GM21737 (cell line): ENCODE measurements at regions not wholly inside any gene's neighbourhood (a gene's known extent, or its start where the extent isn't known, plus 50 kb on each side); places are given as distances from the start of the nearest gene placed in this dataset.

ENCODE experiments used
- ATAC-seq: cut with Tn5 transposase; IDR thresholded peaks from one replicate; pipeline ENCODE4 v1.9.1; 2021; ENCODE audit warnings: mild to moderate bottlenecking, moderate library complexity; ENCODE audit not compliant: unreplicated experiment

DNA sequence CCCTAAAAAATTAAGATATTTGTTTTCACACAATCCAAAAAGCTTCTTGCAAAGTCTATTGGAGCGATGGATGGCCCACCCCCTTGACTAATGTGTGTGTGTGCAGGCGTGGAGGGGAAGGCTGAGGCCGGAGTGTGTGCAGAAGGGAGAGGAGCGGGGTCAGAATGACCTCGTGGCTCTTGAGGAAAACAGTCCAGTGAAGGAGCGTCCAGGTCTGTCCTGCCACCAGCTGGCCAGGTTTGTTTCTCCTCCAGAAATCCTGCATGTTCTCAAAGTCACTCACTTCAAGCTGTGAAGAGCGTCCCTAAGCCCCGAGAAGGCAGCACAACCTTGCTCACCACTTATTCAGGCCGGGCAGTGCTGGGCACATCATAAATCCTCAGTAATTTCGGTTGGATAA, 69.5 kb upstream of the SSX2IP start:
- no peak for ATAC-seq

DNA sequence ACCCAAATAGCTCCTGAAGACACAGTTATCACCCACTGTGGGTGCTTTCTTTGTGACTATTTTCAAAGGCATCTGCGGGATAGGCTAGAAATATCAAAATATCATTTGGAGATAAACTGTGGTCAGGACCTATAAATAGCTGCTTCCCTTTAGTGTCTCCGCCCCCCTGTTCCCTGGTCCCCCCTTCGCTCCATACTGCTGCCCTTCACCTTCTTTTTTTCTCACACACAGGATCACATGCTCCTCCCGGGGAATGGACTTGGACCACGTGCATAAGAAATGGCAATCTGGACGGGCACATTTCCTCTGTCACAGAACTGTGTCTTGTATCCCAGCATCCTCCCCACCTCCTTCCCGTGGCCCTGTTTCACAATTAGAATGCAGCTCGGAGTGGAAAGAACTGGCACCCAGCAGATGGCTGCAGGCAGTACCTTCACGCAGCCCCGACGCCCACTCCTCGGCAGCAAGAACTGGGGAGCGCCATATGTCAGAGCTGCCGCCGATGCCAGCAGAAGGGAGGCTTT, 68.8 kb upstream of the SSX2IP start:
- ATAC-seq = no peak

- ATAC-seq = no peak
These were observed 68.2 kb upstream of the SSX2IP start for GRCh38 chr1:84758476-84758875.

GRCh38 chr1:84757301-84757700, 67.0 kb upstream of the SSX2IP start:
- no peak for ATAC-seq

GRCh38 chr1:84756455-84757082, 66.3 kb upstream of the SSX2IP start:
- ATAC-seq = no peak

GRCh38 chr1:84756001-84756400, 65.7 kb upstream of the SSX2IP start:
- ATAC-seq = no peak

DNA sequence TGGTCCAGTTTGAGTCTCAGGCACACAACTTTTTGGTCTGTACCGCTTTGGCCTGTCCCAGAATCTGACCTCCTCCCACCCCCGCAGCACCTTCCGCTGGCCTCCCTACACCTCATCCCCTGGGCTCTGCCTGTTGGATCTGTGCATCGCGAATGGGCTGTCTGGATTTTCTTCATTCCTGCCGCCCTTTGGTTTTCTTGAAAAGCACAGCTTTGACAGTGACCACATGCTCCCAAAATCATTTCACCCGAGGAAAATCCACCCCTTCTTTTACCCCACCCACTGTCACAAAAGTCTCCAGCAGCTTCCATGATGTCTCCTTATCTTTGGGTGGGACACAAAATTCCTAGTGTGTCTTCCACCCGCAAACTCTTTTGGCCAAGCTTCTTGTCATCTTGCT, 65.0 kb upstream of the SSX2IP start:
- no peak for ATAC-seq

DNA sequence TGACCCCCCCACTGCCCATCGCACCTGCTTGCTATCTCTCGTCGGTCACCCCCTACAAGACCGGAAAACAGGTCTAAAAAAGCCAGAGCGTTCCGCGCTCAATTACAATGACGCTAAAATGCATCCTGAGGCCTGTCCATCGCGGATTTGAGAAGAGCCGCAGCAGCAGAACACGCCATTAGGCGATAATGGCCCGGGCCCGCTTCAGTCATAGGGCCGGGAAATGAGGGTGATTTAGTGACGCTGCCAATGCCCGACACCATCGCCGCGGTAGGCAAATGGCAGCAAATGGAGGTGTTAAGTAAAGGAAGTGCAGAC, 64.1 kb upstream of the SSX2IP start:
- ATAC-seq = no peak

DNA sequence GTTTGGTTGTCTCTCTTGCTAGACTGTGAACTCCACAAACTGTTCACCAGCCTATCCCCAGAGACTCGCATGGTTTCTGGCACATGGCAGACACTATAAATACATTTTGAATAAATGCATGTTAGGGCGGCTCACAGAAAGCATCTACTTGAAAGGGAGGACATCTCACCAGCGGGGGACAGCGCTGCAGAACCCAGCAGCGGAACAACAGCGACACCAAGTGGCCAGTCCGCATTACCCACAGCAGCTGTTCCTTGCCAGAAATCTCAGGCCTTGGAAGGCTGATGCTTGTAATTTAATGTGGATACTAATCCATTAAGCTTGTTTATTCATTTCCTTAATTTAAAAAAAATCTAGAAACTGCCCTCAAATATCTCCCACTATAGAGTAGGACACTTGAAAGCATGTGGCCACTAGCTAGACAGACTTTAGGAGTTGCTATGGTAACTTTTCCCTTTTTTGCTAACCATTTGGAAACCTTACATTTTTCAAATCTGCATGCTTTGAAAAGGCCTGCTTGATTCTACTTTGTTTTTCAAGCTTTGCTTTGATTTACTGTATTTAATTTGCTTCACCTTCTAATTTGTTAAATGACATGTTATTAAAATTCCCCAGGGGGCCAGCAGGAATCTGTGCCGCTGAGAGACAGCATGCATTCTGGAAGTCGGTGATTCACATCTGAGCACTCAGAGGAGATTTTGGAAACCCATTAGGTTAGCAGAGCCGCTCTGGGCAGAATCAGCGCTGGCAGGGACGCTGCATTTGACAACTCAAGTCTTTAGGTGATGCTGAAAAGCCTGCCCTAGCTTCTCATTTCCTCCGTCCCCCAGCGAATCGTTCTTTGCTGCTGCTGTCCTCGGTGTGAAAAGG, 63.5 kb upstream of the SSX2IP start:
- ATAC-seq = peak; percentile 83

GRCh38 chr1:84750110-84750730, 60.0 kb upstream of the SSX2IP start:
- ATAC-seq = no peak

DNA sequence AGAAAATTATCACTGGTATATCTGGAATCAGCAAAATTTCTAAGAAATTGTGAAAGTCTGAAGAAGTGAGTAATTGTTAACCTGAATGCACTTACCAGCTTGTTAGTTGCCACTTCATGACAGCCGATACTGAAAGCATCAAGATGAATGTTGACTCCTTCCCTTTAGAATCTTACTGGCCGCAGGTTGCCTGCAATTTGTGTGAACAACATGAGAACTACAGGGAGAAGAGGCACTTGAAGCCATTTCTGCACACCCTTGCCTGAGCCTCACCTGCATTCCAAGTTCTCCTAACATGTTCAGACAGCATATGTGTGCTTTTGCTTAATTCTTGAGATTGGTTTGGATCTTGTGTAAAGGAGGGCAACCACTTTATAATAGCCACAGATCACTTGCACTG, 59.2 kb upstream of the SSX2IP start:
- no peak for ATAC-seq

- ATAC-seq = no peak
These were observed 58.1 kb upstream of the SSX2IP start for GRCh38 chr1:84748364-84748763.

DNA sequence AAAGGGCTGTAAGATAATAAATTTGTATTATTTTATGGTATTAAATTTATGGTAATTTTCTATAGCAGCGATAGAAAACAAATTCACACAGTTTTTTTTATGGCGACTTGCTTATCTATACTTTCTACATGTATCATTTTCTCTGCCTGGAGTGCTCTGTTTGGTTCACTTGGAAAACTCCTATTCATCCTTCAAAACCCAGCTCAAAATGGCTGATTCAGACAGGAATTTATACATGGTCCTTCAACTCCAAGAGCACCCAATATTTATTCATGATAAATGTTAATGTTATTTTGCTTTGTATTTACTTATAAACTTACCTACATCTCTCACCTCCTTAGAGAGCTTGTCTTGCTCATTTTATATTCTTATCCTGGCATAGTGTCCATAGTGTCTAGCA, 55.6 kb upstream of the SSX2IP start:
- ATAC-seq = no peak

- no peak for ATAC-seq
These were observed 53.6 kb upstream of the SSX2IP start for GRCh38 chr1:84743896-84744295.

GRCh38 chr1:84742653-84743052, 52.4 kb upstream of the SSX2IP start:
- ATAC-seq = no peak

- no peak for ATAC-seq
These were observed 49.9 kb upstream of the SSX2IP start for GRCh38 chr1:84740050-84740714.
